GM10248 (cell line): ENCODE measurements at regions not wholly inside any gene's neighbourhood (a gene's known extent, or its start where the extent isn't known, plus 50 kb on each side); places are given as distances from the start of the nearest gene placed in this dataset.
A peak's percentile ranks its signal among the peaks of the same experiment; 100 is the strongest.
"Not testable (repeated sequence)": the region's sequence is repeated elsewhere in the genome, so short reads cannot be mapped to it uniquely, and the experiment has no call there.

Source experiments
- CTCF ChIA-PET: fragments of 300-600 bp; sonication (Branson Sonifier 250); formaldehyde crosslinking; extraction: SDS; loops from one replicate; lab custom pipeline; 2021; ENCODE audit warnings: antibody characterized with exemption; lab: Yijun Ruan, JAX
- POLR2A ChIA-PET: fragments of 350-650 bp; sonication (Branson Sonifier 250); formaldehyde crosslinking; extraction: SDS; loops from one replicate; lab custom pipeline; 2020; ENCODE audit warnings: antibody characterized with exemption; lab: Yijun Ruan, JAX
- DNase-seq: peaks from one replicate; pipeline ENCODE4 v3.0.0; 2012; ENCODE audit errors: extremely low spot score
- CTCF ChIP-seq: IDR thresholded peaks from 2 replicates; pipeline ENCODE4 v1.5.1; 2012; ENCODE audit warnings: mild to moderate bottlenecking, low read depth; ENCODE audit errors: extremely low read depth, missing control alignments, control extremely low read depth

GRCh38 chrY:26167332-26167731, 545.4 kb downstream of the CDY1 start:
- POLR2A ChIA-PET, DNase-seq, CTCF ChIA-PET: not testable (repeated sequence)

- CTCF ChIA-PET, POLR2A ChIA-PET, DNase-seq: not testable (repeated sequence)
Measured at GRCh38 chrY:26179326-26179725, 557.4 kb downstream of the CDY1 start.

GRCh38 chrY:26224974-26225373, 603.1 kb downstream of the CDY1 start:
- CTCF ChIA-PET, POLR2A ChIA-PET, DNase-seq: not testable (repeated sequence)

- DNase-seq, POLR2A ChIA-PET, CTCF ChIA-PET: not testable (repeated sequence)
Measured at GRCh38 chrY:26225468-26225867, 603.6 kb downstream of the CDY1 start.

GRCh38 chrY:26240944-26241343, 619.0 kb downstream of the CDY1 start:
- CTCF ChIA-PET, POLR2A ChIA-PET, DNase-seq: not testable (repeated sequence)

GRCh38 chrY:26254262-26254661, 632.3 kb downstream of the CDY1 start:
- CTCF ChIA-PET, POLR2A ChIA-PET, DNase-seq: not testable (repeated sequence)

GRCh38 chrY:26265449-26265848, 643.5 kb downstream of the CDY1 start:
- CTCF ChIA-PET, DNase-seq, POLR2A ChIA-PET: not testable (repeated sequence)

- CTCF ChIA-PET, POLR2A ChIA-PET, DNase-seq: not testable (repeated sequence)
Measured at GRCh38 chrY:26268421-26268820, 646.5 kb downstream of the CDY1 start.

GRCh38 chrY:26268934-26269333, 647.0 kb downstream of the CDY1 start:
- DNase-seq, CTCF ChIA-PET, POLR2A ChIA-PET: not testable (repeated sequence)

- POLR2A ChIA-PET, CTCF ChIA-PET: not testable (repeated sequence)
Measured at GRCh38 chrY:26273089-26273488, 651.2 kb downstream of the CDY1 start.

GRCh38 chrY:26306046-26306445, 684.1 kb downstream of the CDY1 start:
- CTCF ChIA-PET, DNase-seq, POLR2A ChIA-PET: not testable (repeated sequence)

More at GRCh38 chrY:26273089-26273488, 651.2 kb downstream of the CDY1 start:
- not testable (repeated sequence) for DNase-seq

- POLR2A ChIA-PET, CTCF ChIA-PET, DNase-seq: not testable (repeated sequence)
Measured at GRCh38 chrY:26306630-26307385, 684.9 kb downstream of the CDY1 start.

- DNase-seq, POLR2A ChIA-PET, CTCF ChIA-PET: not testable (repeated sequence)
Measured at GRCh38 chrY:26308308-26308707, 686.4 kb downstream of the CDY1 start.

- DNase-seq, CTCF ChIA-PET, POLR2A ChIA-PET: not testable (repeated sequence)
- peak; percentile 8 for TF ChIP-seq CTCF
Measured at GRCh38 chrY:26315065-26315464, 693.1 kb downstream of the CDY1 start.

- DNase-seq, POLR2A ChIA-PET, CTCF ChIA-PET: not testable (repeated sequence)
Measured at GRCh38 chrY:26319488-26320202, 697.7 kb downstream of the CDY1 start.

GRCh38 chrY:26322756-26323155, 700.8 kb downstream of the CDY1 start:
- POLR2A ChIA-PET, DNase-seq, CTCF ChIA-PET: not testable (repeated sequence)

GRCh38 chrY:26352931-26353330, 731.0 kb downstream of the CDY1 start:
- CTCF ChIA-PET, DNase-seq, POLR2A ChIA-PET: not testable (repeated sequence)
